ENCODE measurements at regions not wholly inside any gene's neighbourhood (a gene's known extent, or its start where the extent isn't known, plus 50 kb on each side); places are given as distances from the start of the nearest gene placed in this dataset.
"Not testable (repeated sequence)": the region's sequence is repeated elsewhere in the genome, so short reads cannot be mapped to it uniquely, and the experiment has no call there.

DNA sequence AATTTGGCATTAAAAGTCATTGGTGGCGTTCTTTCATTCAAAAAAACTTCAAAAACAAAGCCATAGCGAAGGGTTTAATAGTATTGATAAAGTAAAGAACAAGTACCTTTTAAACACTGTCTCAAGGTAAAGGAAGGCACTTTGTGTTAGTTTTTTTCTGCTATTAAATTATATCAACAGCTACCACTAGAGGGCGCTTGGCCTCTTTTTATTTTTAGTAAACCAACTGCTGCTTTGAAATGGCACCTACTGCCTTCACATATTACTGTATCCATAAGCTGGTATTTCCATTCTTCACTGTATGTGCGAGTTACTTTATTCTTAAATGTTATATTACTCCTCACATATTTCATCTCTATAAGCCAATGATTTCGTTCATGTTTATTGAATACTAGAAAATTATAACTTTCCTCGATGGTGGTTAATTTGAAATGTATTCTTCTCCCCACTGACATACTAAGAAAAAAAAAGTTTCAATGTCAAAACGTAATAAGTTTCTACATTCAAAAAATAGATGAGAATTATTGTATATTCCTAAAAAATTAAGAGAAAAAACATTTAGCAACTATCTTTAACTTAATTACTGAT is 125.7 kb upstream of the CXADR start:
- DNase-seq, result peak in 3 of 4 experiments; percentile 1 to 7 (median 6)

DNA sequence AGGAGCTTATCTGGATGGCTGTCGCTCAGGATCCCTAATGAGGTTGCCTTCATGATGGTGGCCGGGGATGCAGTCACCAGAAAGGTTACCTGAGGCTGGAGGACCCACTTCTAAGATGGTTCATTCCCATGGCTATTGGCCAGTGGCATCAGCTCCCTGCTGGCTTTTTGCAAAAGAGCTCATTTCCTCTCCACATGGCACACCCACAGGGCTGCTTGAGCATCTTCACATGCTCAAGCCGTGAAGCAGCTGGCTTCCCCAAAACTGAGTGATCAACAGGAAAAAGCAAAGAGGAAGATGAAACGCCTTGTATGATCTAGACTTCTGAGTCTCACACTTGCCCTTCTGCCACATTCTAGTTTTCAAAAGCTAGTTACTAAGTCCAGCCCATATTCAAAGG is 124.6 kb upstream of the CXADR start:
- no peak for DNase-seq

DNA sequence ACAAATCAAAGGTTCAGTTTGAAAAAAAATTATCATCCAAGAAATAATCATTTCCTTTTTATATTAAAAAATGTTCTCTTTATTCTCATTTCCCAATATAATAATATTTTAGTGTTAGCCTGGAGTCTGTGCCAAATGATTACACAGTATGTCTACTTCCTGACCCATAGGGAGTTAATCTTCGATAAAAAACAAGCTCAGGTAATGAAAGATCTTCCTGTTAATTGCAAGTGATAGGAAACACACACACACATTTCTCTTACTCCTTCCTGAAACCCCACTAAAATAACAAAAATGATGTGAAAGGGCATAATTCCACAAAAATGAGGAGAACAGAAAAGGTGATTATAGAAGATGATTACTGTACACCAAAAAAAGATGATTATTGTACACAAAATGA is 123.5 kb upstream of the CXADR start:
- no peak for DNase-seq

DNA sequence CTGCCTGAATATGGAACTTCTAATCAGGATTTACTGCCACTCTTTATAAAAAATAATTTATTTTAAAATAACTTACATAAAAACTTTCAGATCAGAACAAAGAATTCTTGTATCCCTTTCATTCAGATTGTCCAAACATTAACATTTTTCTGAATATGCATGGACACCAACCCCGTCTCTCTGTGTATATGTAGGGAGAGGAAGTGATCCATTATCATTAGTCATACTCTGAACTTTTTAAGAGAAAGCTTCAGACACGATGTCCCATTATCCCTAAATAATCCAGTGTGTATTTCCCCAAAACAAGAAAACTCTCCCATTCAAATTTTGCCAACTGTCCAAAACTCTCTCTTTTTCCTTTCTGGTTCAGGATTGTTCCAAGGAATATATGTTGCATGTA is 122.3 kb upstream of the CXADR start:
- no peak for DNase-seq

DNA sequence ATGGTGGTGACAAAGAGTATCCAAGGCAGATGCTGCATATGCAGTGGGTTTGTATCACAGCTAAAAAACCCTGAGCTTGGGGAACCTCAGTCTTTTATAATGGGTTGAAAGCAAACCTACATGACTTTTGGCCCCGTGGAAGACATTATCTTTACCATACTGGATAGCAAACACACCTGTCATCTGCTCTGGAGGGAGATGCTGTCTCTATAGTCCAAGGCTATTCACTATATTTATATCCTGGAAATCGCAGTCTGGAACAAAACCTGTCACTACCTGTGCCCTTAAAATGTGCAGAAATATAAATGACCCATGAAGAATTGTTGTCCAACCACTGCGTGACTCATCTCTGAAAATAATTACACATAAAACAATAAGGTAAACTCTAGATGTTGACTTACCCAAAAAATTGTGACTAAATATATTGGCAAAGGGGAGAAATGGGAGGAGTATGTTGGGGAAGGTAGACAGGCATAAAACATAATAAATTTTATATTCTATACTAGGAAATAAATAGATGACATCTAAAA is 121.0 kb upstream of the CXADR start:
- no peak for DNase-seq

DNA sequence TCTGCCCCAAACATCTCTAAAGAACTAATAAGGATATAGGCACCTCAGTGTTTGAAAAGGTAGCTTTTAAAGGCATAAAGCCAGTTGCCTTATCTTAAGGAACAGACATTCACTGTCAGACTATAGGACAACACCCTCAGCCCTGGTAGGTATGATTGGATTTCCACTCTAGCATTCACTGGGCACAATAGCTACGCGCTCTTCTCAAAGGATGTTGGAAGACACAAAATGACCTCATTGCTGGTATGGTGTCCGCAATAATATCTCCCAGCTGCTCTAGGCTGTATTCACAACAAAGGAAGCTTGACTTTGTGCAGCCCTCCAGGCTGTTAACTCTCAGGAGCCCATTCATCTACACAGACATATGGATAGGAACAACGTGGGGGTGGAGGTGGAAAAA is 119.4 kb upstream of the CXADR start:
- DNase-seq, result no peak

DNA sequence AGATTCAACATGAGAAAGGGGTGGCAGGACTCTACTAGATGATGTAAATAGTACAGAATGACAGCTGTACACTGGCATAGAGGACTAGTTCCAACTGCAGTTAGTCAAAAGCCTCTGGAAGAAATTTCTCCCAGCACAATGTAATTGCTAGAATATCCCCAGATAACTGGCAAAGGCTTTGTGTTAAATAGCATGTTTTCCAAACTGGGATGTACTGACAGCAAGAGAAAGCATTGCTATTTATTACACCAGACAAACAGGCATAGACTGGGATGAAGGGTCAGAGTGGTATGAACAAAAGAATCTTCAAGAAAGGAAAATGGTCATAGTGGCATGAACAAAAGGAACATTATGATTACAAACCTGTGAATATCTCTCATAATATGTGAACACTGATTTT is 115.9 kb upstream of the CXADR start:
- no peak for DNase-seq

DNA sequence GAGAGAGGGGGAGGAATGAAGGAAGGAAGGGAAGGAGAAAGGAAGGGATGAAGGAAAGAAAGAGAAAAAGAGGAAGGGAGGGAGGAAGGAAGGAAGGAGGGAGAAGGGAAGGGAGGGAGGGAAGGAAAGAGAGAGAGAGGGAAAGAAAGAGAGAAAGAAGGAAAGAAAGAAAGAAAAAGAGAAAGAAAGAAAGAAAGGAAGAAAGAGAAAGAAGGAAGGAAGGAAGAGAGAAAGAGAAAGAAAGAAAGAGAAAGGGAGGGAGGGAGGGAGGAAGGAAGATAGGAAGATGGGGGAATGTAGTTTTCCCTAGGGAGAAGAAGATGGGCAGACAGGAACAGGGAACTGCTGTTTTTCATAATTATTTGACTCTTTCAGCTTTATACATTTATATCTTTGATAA is 115.1 kb upstream of the CXADR start:
- no peak for DNase-seq

DNA sequence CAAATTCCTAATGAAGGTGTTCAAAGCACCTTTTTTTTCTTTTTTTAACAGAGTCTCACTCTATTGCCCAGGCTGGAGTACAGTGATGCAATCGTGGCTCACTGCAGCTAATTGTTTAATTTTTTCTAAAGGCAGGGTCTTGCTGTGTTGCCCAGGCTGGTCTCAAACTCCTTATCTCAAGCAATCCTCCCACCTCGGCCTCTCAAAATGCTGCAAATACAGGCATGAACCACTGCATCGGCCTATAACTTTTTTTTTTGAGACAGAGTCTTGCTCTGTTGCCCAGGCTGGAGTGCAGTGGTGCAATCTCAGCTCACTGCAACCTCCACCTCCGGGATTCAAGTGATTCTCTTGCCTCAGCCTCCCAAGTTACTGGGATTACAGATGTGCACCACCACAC is 113.9 kb upstream of the CXADR start:
- DNase-seq, result not testable (repeated sequence)

DNA sequence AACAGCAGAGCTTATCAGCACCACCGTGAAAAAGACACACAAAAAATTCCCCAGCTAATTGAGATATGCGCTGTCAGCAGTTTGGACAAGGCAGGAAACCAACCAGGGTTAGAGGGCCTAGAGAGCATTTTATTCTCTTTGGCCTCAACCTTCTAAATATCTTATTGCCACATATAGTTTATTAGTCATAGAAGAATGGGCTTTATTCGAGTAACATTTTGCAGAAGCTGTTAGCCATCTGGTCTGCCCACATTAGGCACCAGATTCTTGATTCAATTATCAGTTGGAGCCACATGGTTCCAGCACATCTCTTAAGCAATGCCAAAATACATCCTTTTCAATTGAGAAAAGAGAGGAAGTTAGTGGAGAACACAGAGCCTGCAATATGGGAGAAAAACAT is 109.9 kb upstream of the CXADR start:
- DNase-seq, result no peak

DNA sequence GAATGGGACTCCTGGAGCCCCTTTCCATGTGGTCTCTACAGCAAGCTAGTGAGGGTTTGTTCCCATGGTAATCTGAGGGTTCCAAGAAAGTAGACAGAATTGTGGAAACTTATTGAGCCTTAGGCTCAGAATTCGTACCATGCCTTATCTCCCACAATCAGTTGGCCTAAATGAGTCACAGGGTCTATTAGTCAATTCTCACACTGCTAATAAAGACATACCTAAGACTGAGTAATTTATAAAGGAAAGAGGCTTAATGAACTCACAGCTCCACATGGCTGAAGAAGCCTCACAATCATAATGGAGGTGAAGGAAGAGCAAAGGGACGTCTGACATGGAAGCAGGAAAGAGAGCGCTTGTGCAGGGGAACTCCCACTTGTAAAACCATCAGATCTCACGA is 106.6 kb upstream of the CXADR start:
- no peak for DNase-seq

DNA sequence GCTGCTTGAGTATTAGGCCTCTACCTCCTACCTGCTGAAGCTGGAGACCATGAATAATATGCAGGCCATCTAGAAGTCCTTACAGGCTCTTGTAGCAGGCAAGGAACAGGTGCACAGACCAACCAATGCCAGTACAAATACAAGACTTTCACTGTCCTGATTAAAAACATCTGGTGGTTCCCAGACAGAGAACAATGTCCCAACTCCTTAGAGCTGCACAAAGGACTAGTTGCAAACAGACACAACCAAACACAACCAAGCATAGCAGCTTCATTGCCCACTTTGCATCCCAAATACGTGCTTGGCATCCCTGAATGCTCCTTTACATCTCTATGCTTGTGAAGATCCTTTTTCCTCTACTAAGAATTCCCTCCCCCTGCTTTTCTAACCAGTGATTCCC is 98.1 kb upstream of the CXADR start:
- no peak for DNase-seq

DNA sequence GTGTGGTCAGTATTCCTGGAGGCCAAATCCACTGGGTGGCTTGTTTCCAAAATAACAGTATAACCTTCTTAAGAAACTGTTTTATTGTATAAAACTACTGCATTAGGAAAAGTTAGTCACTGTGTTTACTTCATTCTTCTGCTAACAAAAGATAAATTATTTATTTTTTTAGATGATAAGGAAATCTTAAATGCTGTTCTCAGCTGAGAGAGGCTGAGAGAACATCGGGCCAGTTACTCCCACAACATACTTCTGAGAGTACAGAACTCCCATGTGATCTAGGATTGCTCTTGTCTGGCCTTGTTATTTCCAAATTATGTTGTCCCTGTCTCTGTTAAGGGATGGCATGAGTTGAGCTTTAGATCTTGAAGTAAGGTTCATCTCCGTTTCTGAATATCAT is 96.7 kb upstream of the CXADR start:
- no peak for DNase-seq

DNA sequence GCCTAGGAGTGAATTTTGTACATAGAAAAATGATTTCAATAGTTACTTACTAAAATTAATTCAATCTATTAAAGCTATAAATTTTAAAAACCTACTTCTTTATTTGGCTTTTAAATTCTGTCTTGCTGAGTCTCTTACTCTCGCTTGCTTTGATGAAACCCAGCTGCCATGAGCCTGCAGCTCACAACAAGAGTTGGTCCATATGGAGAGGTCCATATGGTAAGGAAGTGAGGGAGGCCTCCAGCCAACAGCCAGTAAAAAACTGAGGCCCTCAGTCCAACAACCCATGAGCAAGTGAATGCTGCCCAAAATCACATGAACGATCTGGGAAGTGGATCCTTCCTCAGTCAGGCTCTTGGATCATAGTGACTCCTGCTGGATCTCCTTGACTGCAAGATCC is 89.9 kb upstream of the CXADR start:
- no peak for DNase-seq

DNA sequence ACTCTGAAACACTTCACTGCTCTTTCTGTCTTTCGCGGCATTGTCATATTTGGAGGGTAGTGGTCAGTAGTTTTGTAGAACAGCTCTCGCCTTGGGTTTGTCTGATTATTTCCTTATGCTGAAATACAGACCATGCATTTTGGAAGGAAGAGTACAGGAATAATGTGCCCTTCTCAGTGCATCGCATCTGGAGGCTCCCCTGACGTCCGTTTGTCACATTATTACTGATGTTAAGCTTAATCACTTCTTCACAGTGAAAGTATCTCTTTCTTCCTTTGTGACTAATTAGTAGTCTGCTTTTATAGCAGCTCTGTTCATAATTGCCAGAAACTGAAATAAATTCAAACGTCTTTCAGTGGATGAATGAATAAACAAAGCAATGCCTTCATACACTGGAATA is 85.7 kb upstream of the CXADR start:
- no peak for DNase-seq

DNA sequence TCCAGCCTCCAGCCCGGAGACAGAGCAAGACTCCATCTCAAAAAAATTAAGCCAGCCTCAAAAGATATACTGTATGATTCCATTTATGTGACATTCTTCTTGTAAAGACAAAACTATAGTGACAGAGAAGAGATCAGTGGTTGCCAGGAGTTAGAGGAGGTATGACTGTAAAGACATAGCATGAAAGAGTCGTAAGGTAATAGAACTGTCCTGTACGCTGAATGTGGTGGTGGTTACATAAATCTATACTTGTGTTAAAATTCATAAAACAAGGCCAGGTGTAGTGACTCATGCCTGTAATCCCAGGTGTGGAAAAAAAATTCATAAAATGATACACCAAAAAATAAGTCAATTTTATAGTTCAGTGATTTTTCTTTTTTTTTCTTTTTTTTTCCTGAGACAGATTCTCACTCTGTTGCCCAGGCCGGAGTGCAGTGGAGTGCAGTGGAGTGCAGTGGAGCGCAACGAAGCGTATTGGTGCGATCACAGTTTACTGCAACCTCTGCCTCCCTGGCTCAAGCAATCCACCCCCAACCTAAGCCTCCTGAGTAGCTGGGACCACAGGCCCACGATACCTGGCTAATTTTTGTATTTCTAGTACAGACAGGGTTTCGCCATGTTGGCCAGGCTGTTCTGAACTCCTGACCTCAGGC is 84.9 kb upstream of the CXADR start:
- DNase-seq, result no peak

DNA sequence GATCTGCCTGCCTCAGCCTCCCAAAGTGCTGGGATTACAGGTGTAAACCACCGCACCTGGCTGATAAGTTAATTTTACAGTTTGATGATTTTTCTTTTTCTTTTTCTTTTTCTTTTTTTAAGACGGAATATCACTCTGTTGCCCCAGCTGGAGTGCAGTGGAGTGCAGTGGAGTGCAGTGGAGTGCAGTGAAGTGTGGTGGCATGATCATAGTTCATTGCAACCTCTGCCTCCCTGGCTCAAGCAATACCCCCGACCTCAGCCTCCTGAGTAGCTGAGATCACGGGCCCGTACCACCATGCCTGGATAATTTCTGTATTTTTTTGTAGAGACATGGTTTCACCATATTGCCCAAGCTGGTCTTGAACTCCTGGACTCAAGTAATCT is 84.4 kb upstream of the CXADR start:
- DNase-seq, result no peak

DNA sequence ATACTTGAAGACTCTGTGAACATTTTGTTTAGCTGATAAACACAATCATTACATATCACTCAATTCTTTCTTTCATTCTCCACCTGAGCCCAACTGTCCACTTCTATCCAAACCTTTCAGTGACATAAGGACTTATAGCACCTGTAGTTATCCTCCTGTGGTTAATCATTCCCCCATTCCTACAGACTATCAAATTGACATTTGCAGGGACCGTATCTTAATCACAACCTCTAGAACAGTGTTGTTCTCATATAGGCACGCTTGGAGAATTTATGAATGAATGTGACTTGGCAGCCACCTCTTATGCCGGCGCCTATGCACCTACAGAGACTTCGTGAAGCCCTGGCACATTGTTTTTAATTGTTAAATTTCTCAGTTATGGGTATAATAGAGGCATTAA is 83.9 kb upstream of the CXADR start:
- DNase-seq, result no peak

DNA sequence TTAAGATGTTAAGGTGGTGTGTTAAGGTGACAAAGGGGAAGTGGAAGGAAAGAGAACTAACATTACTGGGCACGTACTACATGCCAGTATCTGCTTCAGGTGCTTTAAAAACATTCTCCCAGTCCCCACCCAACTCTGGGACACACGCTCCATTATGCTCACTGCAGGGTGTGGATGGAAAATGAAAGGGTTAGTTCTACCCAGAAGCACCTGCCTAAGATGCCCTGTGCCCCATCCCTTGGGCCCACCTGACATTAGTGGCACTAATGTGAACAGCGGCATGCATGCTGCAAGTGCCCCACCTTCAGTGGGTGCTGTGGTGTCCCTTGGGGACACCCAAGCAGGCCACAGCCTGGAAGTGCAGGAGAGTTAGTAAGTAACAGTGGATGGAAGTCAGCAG is 82.9 kb upstream of the CXADR start:
- DNase-seq, result no peak

DNA sequence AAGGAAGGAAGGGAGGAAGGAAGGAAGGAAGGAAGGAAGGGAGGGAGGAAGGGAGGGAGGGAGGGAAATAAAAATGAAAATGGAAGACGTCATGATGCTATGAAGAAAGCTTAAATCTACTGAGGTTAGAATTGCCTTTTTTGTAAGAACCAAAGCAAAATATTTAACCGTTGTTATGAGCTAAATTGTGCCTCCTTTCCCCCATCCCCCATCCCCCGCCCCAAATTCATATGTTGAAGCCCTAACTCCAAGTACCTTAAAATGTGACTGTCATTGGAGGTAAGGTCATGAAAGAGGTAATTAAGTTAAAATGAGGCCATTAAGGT is 80.1 kb upstream of the CXADR start:
- DNase-seq, result no peak

DNA sequence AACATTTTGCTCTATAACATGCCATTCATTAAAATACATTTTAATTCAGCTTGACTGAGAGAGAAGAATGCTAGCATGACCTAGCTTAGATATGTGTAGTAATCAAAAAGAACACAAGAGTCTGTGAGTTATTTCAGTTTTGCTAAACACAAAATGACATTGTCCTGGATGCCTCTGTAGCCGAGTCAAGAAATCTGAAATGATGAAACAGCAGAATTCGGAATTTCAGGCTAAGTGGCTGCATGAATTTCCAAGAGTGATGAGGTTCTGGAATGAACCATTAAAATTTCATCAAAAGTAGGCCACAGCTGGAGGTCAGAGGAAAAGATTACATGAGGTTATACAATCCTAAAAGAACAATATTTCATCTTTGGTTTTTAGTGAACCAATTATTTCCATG is 79.1 kb upstream of the CXADR start:
- no peak for DNase-seq

DNA sequence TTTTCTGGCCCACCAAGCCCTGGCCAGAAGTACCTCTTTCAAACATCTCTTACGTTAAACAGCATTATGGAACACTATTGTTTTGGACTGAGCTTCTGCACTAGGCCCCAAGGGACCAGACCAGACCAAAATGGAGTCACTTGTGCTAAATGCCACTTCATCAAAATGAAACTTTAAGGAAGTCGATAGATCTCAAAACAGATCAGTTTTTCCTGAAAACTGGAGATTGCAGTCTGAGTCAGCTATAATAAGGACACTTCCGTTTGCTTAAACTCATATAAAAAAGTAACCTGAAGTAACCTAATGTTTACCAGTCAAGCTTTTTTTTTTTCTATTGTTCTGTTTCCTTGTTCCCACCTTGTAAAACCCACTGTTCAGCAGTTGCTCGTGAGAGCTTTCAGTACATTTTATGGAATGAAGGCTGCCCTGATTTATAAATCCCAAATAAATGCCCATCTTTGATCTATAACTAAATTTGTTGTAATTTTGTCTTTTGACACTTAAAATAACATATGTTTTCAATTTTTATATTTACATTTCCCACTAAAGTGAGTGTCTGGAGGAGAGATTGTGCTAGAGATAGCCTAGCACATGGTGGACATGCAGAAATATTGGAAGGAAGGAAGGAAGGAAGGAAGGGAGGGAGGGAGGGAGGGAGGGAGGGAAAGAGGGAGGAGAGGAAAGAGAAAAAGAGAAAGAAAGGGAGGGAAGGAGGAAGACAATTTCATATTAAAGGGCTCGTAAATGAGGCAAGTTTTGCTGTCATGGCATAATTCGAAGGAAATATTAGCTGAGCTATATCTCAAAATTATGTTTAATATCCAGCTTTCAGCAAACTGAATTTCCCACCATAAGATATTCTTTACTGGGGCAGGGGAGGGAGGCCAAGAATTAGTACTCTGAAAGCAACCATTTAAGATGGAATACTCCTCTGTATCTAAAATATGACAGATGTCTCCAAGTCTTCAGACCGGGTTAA is 77.0 kb upstream of the CXADR start:
- DNase-seq, result no peak

DNA sequence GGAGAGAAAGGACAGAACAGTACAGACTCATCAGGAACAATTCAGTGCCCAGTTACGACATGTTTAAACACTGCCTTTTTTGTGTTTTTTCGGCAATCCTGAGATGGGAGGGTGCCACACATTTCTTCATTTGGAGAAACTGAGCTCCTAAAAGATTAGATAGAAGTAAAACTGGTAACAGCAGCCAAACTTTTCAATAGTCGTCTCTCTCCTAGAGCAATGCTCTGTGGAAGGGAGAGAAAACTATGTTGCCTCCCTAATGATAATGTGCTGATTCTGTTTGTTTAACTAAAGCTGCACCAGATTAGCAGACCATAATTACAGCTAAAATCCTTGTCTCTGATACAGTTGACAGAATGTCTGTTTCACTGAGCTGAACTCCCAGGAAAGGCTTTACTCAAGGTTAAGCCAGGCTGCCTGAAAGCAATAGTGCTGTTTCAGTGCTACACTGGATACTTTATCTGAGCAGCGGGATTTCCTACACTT is 76.2 kb upstream of the CXADR start:
- DNase-seq, result no peak

DNA sequence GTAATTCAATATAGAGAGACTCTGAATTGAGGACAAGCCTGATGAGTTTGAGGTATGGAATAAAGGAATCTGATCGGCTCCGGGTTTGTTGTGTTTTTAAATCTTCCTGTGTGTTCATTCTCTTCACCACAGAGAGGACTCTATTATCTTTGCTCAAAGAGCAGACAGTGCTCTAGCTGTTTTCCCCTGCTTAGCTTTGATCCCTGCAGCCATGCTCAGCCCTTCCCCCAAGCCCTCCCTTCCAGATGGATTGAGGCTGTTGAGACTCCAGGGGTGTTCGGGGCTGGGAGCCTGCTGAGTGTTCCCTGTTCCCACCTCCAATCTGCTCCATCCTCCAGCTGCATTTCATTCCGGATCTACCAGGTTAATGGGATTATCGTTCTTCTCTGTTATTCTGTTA is 74.2 kb upstream of the CXADR start:
- no peak for DNase-seq
